ENCODE measurements at regions not wholly inside any gene's neighbourhood (a gene's known extent, or its start where the extent isn't known, plus 50 kb on each side); places are given as distances from the start of the nearest gene placed in this dataset.

DNA sequence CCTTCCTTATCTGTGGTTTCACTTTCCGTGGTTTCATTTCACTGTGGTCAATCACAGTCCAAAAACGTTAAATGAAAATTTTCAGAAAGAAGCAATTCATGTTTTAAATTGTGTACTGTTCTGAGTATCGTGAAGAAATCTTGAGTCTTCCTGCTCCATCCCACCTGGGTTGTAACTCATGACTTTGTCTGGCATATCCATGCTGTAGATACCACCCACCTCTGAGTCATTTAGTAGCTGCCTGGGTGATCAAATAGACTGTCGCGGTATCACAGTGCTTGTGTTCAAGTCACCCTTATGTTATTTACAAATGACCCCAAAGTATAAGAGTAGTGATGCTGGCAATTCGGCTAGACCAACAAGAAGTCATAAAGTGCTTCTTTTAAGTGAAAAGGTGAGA, 521.2 kb downstream of the AACS start:
- Mint-ChIP-seq H3K4me1 (no peaks in the 10 kb centered on the region), H3K27ac (no peak overlapping the region), H3K36me3 (ENCODE audit: insufficient read depth in 1 of 3, low read depth in 3 of 3) (peaks cover 0 to 10% (median 0%) of the 10 kb centered on the region in 3 experiments; a peak in 3 of 7 replicates), H3K4me3 (no peak overlapping the region), H3K27me3 (ENCODE audit: low read depth) (peaks cover 8% of the 10 kb centered on the region), H3K9me3 (no peaks in the 10 kb centered on the region; a peak in 1 of 5 replicates)
- no peak overlapping the region for H4K91ac ChIP-seq (ENCODE audit: insufficient read length, low read depth, low read length)
- H4K8ac ChIP-seq (replicated peaks; ENCODE audit: insufficient read length, low read depth, low read length) = no peak overlapping the region
- H3K9ac ChIP-seq (ENCODE audit: extremely low read depth, insufficient read length, low read length) = no peak overlapping the region
- no peak for TF ChIP-seq CTCF (conservative IDR thresholded peaks at IDR 0.05)
- no peaks in the 10 kb centered on the region for H3K9me3 ChIP-seq (ENCODE audit: control insufficient read depth, low read depth, low read length)
- no peak overlapping the region for H2AK5ac ChIP-seq (ENCODE audit: insufficient read length, low read length)
- no peak overlapping the region for H2BK12ac ChIP-seq (ENCODE audit: insufficient read length, low read depth, low read length)
- no peaks in the 10 kb centered on the region for H4K20me1 ChIP-seq (ENCODE audit: control insufficient read depth, insufficient read depth, insufficient read length)
- no peak overlapping the region for H3K4me2 ChIP-seq (ENCODE audit: insufficient read depth, insufficient read length, low read length)
- H3K4me1 ChIP-seq (ENCODE audit: insufficient read depth, low read length) = no peaks in the 10 kb centered on the region
- H3K27me3 ChIP-seq (ENCODE audit: insufficient read depth, low read length) = no peaks in the 10 kb centered on the region
- H3K4ac ChIP-seq (ENCODE audit: low read depth, low read length) = no peak overlapping the region
- H3K18ac ChIP-seq (ENCODE audit: insufficient read length, low read depth, low read length) = no peak overlapping the region
- H2BK15ac ChIP-seq (ENCODE audit: low read depth, low read length) = no peak overlapping the region
- H2BK20ac ChIP-seq (ENCODE audit: low read depth, low read length, poor library complexity, severe bottlenecking) = no peak overlapping the region
- H2BK120ac ChIP-seq (ENCODE audit: low read depth, low read length, poor library complexity, severe bottlenecking) = no peak overlapping the region
- no peak overlapping the region for H4K5ac ChIP-seq (ENCODE audit: insufficient read length, low read depth, low read length)
- no peak overlapping the region for H2AFZ ChIP-seq (ENCODE audit: low read length)
- H3T11ph ChIP-seq (ENCODE audit: low read length) = no peak overlapping the region
- no peak overlapping the region for H3K14ac ChIP-seq (ENCODE audit: insufficient read depth, low read length)
- DNase-seq = no peak
- H3K23me2 ChIP-seq (ENCODE audit: insufficient read length, low read depth, low read length, poor library complexity, severe bottlenecking) = no peaks in the 10 kb centered on the region
- H3K27ac ChIP-seq (ENCODE audit: insufficient read length, low read depth, low read length) = no peak overlapping the region
- no peaks in the 10 kb centered on the region for H3K79me2 ChIP-seq (ENCODE audit: insufficient read depth, low read length)
- no peak overlapping the region for H3K56ac ChIP-seq (ENCODE audit: insufficient read length, low read depth, low read length)
- no peak overlapping the region for H2BK5ac ChIP-seq (ENCODE audit: insufficient read length, low read length)
- no peak overlapping the region for H3K23ac ChIP-seq (ENCODE audit: insufficient read length, low read depth, low read length)
- H3K79me1 ChIP-seq (ENCODE audit: insufficient read depth, low read depth, low read length, poor library complexity, severe bottlenecking) = no peaks in the 10 kb centered on the region
- WGBS (ENCODE audit: extremely low coverage, insufficient read length, low lambda C conversion rate) = no CpG with 5 or more reads among the region's 6 CpGs

Measured in H9 (cell line).